ENCODE measurements at regions not wholly inside any gene's neighbourhood (a gene's known extent, or its start where the extent isn't known, plus 50 kb on each side); places are given as distances from the start of the nearest gene placed in this dataset.

GRCh38 chr5:93884254-93884653, 142.9 kb upstream of the POU5F2 start:
- DNase-seq (ENCODE audit: low read depth): no peak

- DNase-seq (ENCODE audit: low read depth): no peak
Observed at GRCh38 chr5:93883459-93883858, 142.1 kb upstream of the POU5F2 start.

- no peak for DNase-seq (ENCODE audit: low read depth)
Observed at GRCh38 chr5:93875693-93876092, 134.3 kb upstream of the POU5F2 start.

- DNase-seq (ENCODE audit: low read depth): no peak
Observed at GRCh38 chr5:93874491-93874890, 133.1 kb upstream of the POU5F2 start.

- DNase-seq (ENCODE audit: low read depth): no peak
Observed at GRCh38 chr5:93874080-93874479, 132.7 kb upstream of the POU5F2 start.

GRCh38 chr5:93873211-93873736, 131.9 kb upstream of the POU5F2 start:
- no peak for DNase-seq (ENCODE audit: low read depth)

GRCh38 chr5:93870649-93871048, 129.2 kb upstream of the POU5F2 start:
- no peak for DNase-seq (ENCODE audit: low read depth)

DNA sequence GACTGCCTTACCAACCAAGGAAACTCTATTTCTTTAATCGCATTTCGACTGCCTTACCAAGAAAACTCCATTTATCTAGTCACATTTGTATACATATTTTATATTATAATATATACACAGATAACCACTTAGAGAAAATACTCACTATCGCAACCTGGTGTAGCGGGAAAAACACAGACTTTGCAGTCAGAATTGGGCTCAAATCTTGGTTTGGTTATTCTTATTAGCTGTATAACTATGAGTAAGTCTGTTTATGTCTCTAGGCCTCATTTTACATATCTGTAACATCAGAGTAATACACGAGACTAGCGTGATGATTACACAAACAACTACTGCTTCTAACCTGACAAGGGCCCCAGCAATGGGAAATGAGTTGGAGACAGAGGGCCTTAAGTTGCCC, 127.5 kb upstream of the POU5F2 start:
- no peak for DNase-seq (ENCODE audit: low read depth)

DNA sequence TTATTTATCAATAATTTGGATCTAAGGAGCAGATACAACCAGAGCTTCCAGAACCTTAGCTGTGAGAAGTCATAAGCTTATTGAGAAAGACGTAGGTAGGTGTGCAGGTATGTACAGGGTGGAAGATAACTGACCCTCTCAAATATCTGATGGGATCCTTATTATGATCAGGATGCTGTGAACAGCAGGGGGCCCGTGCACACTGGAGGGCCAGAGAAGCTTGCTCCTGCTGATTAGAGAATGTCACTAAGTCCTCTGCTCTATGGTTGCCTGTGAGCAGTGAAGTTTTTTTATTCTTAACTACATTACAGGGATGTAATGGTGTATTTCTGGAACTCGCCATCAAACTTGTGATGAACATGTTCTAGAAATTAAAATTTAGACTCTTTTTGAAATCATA, 108.9 kb upstream of the POU5F2 start:
- DNase-seq (ENCODE audit: low read depth): no peak

DNA sequence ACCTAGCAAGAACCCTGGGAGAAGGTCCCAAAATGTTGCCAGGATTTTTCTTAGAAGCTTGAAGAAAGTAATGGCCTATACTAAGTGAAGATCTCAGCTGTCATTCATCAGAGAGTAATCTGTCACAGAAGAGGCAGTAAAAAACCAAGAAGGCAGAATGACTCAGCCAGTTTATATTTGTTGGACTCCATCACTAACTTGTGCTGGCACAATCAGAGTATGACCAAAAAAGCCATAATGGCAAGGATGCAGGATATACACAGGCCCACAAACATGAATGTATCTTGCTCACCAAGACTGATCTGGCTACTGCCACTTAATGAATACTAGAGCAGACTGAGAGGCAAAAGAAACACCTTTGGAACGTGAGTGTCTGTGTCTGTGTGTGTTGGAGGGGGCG, 104.0 kb upstream of the POU5F2 start:
- DNase-seq (ENCODE audit: low read depth): peak; percentile 13

DNA sequence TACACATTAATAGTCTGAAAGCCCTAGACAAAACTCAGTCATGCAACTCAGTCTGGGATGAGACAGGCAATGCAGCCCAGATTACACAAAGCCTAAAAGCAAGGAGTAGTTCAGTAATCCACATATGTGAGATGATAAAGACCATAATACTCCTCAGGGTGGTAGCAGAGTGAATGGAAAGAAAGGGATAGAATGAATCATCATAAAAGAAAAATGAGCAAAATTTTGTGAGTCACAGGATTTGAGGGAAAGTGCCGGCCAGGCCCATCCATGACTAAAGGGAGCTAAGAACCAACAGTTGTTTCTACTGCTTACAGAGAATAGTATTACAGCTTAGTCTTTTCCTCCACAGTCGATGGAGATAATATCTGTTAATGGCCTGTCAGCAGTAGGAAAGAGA, 90.0 kb upstream of the POU5F2 start:
- DNase-seq (ENCODE audit: low read depth): peak; percentile 68

- no peak for DNase-seq (ENCODE audit: low read depth)
Observed at GRCh38 chr5:93830893-93831292, 89.5 kb upstream of the POU5F2 start.

GRCh38 chr5:93829346-93829745, 87.9 kb upstream of the POU5F2 start:
- DNase-seq (ENCODE audit: low read depth): no peak

- DNase-seq (ENCODE audit: low read depth): no peak
Observed at GRCh38 chr5:93821891-93822415, 80.6 kb upstream of the POU5F2 start.

DNA sequence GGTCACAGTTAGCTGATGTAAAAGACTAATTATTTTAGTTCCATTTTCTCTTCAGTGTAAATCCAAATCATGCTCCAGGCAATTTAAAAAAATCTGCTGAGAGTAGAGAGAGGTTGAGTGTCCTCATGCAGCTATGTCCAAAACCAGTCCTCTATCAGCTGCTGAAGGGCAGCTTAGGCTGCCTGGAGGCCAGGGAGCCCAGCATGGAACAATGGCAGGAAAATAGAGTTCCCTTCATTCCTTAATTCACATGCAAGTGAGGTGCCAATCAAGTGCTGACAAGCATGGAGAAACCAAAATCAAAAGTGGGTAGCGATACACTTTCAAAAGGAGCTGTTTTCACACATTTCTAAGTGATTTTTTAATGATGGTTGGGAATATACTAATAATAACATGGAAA, 78.3 kb upstream of the POU5F2 start:
- no peak for DNase-seq (ENCODE audit: low read depth)

DNA sequence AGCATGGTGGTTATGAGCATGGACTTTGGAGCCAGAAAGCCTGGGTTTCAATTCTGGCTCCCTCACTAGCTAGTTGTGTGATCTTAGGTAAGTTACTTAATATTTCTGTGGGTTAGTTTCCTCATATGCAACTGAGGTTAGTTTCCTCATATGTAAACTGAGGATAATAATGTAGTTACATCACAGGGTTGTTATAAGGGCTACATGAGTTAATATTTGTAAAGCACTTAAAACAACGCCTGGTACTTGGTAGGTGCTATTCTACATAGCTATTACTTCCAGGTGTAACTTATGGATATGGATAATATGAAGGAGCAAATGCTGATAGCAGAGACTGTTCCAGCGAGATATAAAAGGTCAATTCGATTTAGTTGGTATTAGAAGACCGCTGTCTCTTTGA, 69.4 kb upstream of the POU5F2 start:
- DNase-seq (ENCODE audit: low read depth): no peak

- DNase-seq (ENCODE audit: low read depth): no peak
Observed at GRCh38 chr5:93809430-93809829, 68.0 kb upstream of the POU5F2 start.

- no peak for DNase-seq (ENCODE audit: low read depth)
Observed at GRCh38 chr5:93807846-93808245, 66.4 kb upstream of the POU5F2 start.

DNA sequence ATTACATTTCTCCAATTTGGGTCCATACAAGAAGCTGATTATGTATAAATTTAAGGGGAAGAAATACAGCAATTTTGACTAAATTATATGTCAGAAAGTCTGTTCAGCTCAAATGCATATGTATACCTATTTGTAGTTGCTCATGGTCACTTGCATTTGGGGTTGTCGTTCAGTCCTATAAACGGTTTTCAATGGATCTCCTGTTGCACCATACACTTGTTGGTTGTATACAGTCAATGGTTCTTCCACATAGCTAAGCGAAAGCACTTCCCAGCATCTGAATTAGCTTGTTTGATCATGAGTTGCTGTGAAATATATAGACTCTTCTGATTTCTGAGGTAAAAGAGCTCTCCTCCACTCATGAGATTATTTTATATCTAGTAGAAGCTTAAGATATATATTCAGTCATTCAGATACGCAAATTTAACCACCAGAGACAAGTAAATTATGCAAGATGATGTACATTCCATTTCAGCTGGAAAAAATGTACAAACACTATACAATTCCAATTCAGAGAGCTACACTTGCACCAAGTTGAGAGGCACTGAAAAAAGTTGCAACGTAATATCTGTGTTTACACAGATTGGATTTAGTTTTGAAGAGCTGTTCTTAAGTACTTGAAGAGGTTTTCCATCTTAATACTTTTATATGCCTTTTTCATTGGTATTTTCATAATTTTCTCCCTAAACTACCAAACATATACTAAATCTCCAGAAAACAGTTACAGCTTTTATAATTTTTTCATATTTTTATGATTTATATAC, 64.4 kb upstream of the POU5F2 start:
- DNase-seq (ENCODE audit: low read depth): no peak

DNA sequence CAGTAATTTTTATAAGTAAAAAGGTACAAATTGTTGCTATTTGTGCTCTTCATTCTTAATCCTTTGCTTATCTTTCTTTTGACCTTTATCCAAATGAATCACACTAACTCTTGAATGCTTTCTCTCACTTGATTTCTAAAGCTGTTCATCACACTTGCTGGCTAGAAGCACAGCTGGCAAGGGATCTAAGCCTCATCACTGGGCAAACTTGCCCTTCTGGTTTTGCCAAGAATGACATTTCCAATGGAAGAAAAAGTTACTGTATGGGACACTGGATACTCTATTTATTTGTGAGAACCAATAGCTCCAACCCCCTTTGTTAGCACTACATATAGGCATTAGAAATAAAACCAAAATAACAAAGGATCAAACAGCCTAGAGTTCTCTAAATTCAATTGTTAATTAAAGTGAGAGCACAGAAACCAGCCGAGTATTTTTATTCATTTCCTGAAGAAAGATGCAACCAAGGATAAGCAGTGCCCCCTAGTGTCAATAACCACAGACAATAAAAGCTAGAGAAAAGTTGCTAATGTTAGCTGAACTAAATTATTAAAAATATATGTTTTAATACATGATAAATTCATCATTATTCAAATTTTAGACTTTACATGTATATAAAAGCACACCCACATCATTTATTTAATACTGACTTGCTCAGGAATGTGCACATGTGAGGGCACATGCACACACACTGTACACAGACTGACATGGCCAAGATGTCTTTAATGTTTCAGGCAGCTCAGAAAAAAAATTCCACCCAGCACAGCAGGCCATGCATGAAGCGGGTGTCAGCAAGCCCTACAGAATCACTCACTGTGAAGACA, 59.8 kb upstream of the POU5F2 start:
- peak; percentile 19 for DNase-seq (ENCODE audit: low read depth)

DNA sequence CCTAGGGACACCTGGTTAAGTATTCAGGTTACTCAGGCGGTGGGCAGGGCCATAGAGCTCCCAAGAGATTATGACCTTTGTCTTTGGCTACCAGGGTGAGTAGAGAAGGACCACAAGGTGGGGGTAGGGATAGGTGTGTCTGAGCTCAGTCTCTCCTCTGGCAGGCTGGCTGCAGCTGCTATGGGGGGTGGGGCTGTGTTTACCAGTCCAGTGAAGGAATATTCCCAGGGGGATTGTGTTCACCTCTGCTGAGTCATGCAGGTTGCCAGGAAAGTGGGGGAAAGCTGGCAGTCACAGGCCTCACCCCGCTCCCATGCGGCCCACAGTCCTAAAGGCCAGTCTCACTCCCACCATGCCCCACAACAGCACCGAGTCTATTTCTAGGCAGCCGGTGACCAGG, 53.6 kb upstream of the POU5F2 start:
- no peak for DNase-seq (ENCODE audit: low read depth)

DNA sequence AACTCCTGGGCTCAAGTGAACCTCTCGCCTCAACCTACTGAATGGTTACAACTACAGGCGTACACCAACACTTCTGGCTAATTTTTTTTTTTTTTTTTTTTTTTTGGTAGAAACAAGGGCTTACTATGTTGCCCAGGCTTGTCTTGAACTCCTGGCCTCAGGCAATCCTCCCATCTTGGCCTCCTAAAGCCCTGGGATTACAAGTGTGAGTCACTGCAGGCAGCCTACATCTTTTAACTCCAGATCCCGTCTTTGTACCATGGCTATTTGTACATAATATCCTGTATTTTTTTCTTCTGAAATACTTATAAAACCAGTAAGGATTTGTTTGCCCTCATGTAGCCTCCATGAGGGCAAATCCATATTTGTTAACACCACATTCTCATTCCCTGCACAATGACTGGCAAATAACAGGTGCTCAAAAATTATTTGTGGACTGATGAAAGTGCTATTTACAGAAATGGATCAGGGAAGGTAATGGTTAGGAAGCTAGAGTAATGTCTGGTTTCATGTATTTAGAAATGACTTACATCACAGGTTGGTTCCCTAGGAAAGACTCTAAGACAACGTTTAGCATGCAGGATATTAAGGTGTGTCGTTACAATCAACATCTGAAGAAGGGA, 51.9 kb upstream of the POU5F2 start:
- DNase-seq (ENCODE audit: low read depth): no peak
